ENCODE measurements at regions not wholly inside any gene's neighbourhood (a gene's known extent, or its start where the extent isn't known, plus 50 kb on each side); places are given as distances from the start of the nearest gene placed in this dataset.

DNA sequence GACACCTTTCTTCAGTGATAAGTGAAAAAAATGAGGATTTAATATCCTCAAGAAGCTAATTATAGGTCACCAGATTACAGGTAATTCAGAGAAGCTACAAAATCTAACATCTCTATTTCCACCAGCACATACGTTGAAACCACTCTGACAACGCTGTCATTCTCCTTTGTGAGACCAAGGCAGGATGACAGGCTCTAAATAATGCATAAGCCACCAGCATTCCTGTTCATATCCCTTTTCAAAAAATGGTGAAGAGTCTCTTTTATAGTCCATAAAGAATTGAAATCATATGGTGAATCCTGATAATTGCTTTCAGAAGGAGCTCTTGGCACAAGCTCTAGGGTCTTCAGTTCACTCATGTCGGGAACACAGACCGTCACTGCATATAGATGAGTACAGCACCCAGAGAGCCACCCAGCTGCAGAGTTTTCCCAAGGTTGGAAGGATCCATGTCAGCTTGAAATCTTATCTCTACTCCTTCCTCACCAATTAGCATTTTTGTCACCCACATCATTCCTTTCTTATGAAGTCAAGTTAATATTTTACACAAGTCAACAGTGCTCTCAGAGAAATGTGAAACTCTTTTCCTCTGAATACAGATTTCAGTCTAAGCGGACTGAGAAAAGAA is 431.4 kb downstream of the TBC1D4 start:
- TF ChIP-seq, protein P1, sequence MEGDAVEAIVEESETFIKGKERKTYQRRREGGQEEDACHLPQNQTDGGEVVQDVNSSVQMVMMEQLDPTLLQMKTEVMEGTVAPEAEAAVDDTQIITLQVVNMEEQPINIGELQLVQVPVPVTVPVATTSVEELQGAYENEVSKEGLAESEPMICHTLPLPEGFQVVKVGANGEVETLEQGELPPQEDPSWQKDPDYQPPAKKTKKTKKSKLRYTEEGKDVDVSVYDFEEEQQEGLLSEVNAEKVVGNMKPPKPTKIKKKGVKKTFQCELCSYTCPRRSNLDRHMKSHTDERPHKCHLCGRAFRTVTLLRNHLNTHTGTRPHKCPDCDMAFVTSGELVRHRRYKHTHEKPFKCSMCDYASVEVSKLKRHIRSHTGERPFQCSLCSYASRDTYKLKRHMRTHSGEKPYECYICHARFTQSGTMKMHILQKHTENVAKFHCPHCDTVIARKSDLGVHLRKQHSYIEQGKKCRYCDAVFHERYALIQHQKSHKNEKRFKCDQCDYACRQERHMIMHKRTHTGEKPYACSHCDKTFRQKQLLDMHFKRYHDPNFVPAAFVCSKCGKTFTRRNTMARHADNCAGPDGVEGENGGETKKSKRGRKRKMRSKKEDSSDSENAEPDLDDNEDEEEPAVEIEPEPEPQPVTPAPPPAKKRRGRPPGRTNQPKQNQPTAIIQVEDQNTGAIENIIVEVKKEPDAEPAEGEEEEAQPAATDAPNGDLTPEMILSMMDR (IDR thresholded peaks at IDR 0.05) = no peak
- TF ChIP-seq POLR2A (IDR thresholded peaks at IDR 0.05) = no peak
- TF ChIP-seq POLR2AphosphoS5 (IDR thresholded peaks at IDR 0.05) = no peak

All from breast epithelium (tissue), 3 donors.